EL (cell line): ENCODE measurements at regions not wholly inside any gene's neighbourhood (a gene's known extent, or its start where the extent isn't known, plus 50 kb on each side); places are given as distances from the start of the nearest gene placed in this dataset.

Source experiments
- DNase-seq: peaks from one replicate; pipeline ENCODE4 v3.0.0-alpha.2; 2016

DNA sequence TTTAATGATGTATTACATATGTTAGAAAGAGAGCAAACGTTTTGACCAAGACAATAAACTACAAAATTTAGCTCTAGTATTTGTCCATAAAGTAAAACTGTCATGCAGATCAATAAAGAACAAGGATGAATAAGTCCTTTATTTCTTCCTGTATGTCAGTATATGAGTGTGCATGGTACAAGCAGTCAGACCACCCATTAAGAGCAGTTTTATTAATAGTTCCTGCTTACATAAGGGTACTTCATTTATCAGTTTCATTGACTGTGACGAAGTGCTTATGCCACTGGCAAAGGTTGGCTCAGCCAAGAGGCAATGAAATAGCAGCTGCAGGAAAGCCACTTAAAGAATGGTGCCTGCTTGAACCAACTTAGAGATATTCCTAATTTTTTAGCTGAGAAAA lies 913.0 kb upstream of the CNTN5 start:
- no peak for DNase-seq

DNA sequence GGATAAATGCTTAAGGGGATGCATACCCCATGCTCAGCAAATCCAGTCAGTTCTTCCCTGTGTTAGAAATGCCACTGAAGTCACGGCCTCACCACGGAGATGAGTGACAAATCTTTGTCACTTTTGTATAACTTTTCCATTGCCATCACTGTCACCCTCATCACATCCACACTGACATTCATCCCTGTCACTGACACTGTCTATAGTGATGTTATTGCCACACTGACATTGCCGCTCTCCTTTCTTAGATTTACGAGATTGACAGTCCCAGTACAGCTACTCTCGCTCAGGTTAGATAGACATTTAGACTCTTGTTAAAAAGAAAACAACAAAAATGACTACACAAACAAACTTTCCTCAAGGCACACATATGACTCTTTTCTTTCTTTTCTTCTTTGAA lies 910.7 kb upstream of the CNTN5 start:
- DNase-seq = no peak

DNA sequence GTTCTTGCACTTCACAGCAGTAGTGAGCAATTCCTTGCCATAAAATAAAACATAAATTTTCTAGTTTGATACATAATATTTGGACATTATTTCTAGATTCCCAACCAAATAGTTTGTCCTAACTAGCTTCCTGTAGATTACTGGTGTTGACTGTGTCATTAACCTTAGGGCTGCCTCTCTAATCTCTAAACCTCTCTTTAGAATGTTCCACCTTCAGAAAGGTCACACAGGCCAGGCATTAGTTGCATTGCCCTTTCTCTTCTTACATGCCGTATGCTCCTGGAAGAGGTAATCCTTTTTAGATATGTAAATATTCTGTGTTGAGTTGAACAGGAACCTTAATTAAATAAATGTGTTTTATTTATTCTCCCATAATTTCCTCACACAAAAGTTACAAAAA lies 904.9 kb upstream of the CNTN5 start:
- DNase-seq = no peak

DNA sequence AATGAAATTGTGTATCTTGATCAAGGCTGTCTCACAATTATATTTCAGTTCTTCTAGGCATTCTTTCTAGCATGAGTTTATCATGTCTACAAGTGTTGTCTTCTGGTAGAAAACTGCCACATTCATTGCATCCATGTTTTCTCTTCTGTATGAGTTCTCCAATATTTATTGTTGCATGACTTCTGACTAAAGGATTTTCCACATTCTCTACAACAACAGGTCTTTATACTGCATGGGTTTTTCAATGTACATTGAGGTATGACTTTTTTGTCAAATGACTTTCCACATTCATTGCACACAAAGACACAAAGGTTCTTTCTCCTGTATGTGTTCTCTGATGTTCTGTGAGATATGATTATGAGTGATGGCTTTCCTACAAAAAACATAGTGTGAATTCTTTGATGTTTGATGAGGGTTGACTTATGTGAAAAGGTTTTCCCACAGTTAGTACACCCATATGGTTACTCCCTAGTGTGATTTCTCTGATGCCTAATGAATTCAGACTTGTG lies 890.6 kb upstream of the CNTN5 start:
- DNase-seq = no peak

DNA sequence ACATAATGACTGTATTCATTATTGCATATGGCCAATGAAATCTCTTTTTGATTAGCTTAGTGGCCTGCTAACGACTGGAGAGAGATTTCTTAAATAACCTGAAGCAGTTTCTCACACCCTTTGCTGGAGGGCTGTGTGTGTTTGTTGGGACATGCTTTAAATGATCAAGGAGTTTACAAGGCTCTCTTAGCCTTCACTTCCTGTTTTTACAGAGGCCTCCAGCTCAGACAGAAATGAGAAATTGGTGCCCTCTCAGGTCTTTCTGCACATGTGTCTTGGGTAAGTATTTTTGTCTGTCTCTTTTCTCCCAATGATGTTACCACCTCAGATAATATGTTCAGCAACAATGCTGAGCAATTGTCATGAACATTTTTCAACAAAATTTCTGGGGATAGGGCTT lies 884.4 kb upstream of the CNTN5 start:
- DNase-seq = no peak

- DNase-seq = no peak
Observed at GRCh38 chr11:98137437-98137836, 883.3 kb upstream of the CNTN5 start.

DNA sequence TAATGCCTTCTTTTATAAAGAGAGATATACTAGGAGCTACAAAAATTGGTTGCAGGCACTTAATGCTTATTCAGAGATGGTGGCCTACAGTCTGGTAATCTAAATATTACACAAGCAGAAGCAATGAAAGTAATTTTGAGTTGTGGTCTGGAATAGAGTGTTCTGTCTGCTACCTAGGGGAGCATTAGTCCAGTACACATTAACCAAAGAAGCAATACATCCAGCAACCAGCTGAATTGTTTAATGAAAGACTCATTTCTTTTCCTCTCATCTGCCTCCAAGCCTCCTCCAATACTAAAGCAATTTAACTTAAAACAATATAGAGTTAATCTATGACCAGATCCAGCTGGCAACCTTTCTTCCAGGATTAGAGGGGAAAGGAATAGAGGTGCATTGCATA lies 877.1 kb upstream of the CNTN5 start:
- no peak for DNase-seq

DNA sequence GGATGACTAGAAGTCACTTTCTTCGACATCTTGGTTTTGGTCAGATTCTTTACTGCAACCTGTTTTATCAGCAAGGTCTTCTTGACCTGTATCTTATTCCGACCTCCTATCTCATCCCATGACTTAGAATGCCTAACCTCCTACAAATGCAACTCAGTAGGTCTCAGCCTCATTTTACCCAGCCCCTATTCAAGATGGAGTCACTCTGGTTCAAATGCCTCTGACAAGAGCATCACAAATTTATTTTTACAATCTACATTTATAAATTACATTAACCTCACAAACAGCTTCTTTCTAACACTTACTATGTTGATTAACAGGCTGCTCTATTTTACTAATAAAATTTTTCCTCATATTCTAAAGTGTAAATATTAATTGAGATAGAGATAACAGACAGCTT lies 867.0 kb upstream of the CNTN5 start:
- DNase-seq = no peak

DNA sequence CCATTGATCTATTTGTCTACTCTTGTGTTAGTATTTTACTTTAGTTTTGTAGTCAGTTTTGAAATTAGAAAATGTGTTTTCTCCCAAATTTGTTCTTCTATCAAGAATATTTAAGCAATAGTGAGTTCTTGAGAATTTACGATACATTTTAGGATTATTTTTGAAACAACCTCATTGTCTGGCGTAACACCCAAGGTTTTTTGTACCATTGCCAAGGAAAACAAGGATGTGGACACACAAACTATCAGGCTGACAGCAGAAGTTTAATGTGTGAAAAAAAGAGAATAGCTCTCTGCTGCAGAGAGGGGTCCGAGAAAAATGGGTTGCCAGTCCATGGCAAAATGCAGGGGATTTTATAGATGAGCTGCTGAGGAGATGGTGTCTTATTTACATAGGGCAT lies 865.1 kb upstream of the CNTN5 start:
- DNase-seq = no peak

DNA sequence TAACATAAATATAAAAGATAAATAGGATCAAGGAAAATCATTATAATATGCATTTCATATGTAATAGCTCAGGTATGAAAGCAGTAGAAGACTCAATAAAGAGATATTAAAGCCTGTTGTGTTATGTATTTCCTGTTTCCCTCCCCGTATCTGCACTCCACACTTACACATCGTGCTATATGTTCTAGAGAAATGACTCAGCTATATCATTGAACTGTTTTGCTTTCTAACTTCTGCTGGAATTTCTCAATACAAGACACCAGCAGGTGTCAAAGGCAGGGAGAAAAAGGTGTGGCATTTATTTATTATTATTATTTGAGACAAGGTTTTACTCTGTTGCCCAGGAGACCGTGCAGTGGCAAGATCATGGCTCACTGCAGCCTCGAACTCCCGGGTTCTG lies 842.8 kb upstream of the CNTN5 start:
- no peak for DNase-seq

DNA sequence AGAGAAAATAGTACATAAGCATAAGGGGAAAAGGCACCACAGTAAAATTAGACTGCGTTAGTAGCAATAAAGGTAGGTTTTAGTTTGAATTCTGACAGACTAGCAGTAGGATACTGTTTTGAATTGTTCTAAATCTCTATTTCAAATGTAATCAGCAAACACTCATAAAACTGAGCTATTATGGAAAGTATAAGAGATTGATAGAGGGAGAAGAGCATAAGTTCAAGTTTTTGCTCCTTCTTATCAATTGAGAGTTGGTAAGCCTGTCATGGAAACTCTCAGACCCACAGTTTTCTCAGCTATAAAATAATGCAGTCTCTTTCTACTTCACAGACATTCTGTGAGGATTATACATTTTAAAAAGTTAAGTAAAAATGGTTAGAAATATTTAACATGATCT lies 840.2 kb upstream of the CNTN5 start:
- DNase-seq = no peak

- DNase-seq = no peak
Observed at GRCh38 chr11:98180921-98181320, 839.8 kb upstream of the CNTN5 start.

- DNase-seq = no peak
Observed at GRCh38 chr11:98183034-98183433, 837.7 kb upstream of the CNTN5 start.

GRCh38 chr11:98185245-98185644 lies 835.5 kb upstream of the CNTN5 start:
- no peak for DNase-seq

DNA sequence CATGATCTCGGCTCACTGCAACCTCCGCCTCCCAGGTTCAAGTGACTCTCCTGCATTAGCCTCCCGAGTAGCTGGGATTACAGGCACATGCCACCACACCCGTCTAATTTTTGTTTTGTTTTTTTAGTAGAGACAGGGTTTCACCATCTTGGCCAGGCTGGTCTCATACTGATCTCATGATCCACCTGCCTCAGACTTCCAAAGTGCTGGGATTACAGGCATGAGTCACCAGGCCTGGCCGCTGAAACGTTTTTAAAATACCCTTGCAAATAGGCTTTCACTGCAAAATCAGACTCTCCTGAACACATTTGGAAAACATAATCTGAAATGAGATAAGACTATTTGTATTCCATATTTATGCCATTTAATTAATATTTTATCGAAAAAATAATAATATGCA lies 826.1 kb upstream of the CNTN5 start:
- no peak for DNase-seq

- no peak for DNase-seq
Observed at GRCh38 chr11:98195300-98195699, 825.4 kb upstream of the CNTN5 start.

DNA sequence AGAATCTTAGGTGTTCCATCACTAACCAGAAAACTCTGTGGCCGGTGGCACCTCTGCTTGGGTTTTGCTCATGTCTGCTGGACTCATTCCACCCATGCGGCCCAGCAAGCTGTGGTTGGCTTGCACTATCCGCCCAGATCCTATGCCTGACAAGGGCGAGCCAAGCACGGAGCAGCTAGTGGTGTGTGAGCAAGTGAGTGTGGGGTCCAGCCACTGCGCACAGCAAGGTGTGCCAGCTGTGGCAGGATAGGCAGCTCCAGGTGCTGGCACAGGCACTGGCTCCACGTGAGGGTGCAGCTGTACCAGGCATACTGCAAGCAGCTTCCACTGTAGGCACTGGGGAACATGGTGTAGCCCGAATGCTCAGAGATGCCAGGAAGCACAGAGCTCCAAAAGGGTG lies 813.7 kb upstream of the CNTN5 start:
- no peak for DNase-seq

- no peak for DNase-seq
Observed at GRCh38 chr11:98227278-98227677, 793.5 kb upstream of the CNTN5 start.

- no peak for DNase-seq
Observed at GRCh38 chr11:98230678-98231077, 790.1 kb upstream of the CNTN5 start.

GRCh38 chr11:98234698-98235097 lies 786.1 kb upstream of the CNTN5 start:
- DNase-seq = no peak

GRCh38 chr11:98243897-98244296 lies 776.9 kb upstream of the CNTN5 start:
- no peak for DNase-seq

GRCh38 chr11:98260983-98261382 lies 759.8 kb upstream of the CNTN5 start:
- no peak for DNase-seq

DNA sequence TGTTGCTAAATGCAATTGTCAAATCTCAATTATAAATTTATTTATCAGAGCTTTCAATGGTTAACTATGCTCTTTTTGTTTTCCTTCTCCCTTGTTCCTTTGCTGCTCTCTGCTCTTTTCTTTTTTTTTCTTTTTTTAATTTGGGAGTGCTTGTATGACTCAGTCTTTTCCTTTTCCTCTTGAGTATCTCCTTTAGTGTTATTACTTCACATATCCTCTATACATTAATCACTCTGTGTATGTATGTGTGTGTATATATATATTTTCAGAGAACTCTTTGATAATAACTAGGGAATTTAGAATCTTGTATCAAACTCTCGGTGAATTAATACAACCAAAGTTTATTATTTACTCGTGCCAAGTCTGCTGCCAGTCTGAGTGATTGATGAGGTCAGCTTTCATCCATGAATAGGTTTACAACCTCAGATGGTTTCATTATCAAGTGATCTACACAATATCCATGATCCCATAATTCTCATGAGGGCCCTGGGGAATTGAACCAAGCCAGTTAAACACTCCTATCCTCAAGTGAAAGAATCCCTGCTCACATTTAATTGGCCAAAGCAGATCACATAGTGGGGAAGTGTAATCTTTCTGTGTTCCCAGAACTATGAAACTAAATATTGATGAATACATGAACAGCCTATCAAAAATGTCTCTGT lies 743.4 kb upstream of the CNTN5 start:
- DNase-seq = no peak

GRCh38 chr11:98289617-98290263 lies 731.0 kb upstream of the CNTN5 start:
- no peak for DNase-seq
